A549 (cell line): ENCODE measurements at regions not wholly inside any gene's neighbourhood (a gene's known extent, or its start where the extent isn't known, plus 50 kb on each side); places are given as distances from the start of the nearest gene placed in this dataset.

ENCODE experiments used
- ATAC-seq, 2 experiments: fragments of 200-7000 bp in 1 of 2; fragments of >200 bp in 1 of 2; cut with Nextera tagmentation in 1 of 2; cut with Tn5 transposase in 1 of 2; 3 replicates each; pipeline versions ENCODE4 v1.8.0 to v1.9.1; 2018 to 2020; ENCODE audit warnings: mild to moderate bottlenecking in 1 of 2, moderate library complexity in 1 of 2
- CTCF ChIA-PET: fragments of 300-600 bp; sonication (Branson Sonifier 250); formaldehyde crosslinking; extraction: SDS; loops from one replicate; lab custom pipeline; 2021; ENCODE audit warnings: antibody characterized with exemption, inconsistent platforms; lab: Yijun Ruan, JAX
- POLR2A ChIA-PET: fragments of 350-600 bp; formaldehyde crosslinking; extraction: SDS; loops from one replicate; lab custom pipeline; 2021; ENCODE audit warnings: antibody characterized with exemption, inconsistent platforms; lab: Yijun Ruan, JAX
- DNase-seq, 2 experiments: peaks; one replicate each; pipeline versions ENCODE4 v3.0.0 to v3.0.0-alpha.2; 2011 to 2016; ENCODE audit warnings: low read depth in 1 of 2, low spot score in 1 of 2
- FAIRE-seq: peaks from 2 replicates; lab custom pipeline; 2011; peaks lifted over from hg19 to GRCh38; lab: Jason Lieb, UNC
- H3K27ac ChIP-seq, 2 experiments: fragments of >200 bp; sonication (Bioruptor Twin); formaldehyde crosslinking; 3 replicates each; pipeline ENCODE4 v1.5.1; 2016 to 2017
- H3K4me1 ChIP-seq: fragments of >200 bp; sonication (Bioruptor Twin); formaldehyde crosslinking; 3 replicates; pipeline ENCODE4 v1.6.1; 2016
- H3K4me2 ChIP-seq: fragments of >200 bp; sonication (Bioruptor Twin); formaldehyde crosslinking; 3 replicates; pipeline ENCODE4 v1.6.1; 2016
- H3K4me3 ChIP-seq: fragments of >200 bp; sonication (Bioruptor Twin); formaldehyde crosslinking; 3 replicates; pipeline ENCODE4 v1.5.1; 2016
- H3K9me3 ChIP-seq: fragments of >200 bp; sonication (Bioruptor Twin); formaldehyde crosslinking; 3 replicates; pipeline ENCODE4 v1.6.1; 2016
- BCL3 ChIP-seq: fragments of >200 bp; sonication (Bioruptor Twin); formaldehyde crosslinking; IDR thresholded peaks from 3 replicates; pipeline ENCODE4 v1.6.1; 2016
- CBX2 ChIP-seq: fragments of 200-600 bp; sonication (generic); IDR thresholded peaks from 2 replicates; pipeline ENCODE4 v1.6.1; 2016; ENCODE audit warnings: low read depth, mild to moderate bottlenecking, borderline replicate concordance
- CBX8 ChIP-seq: fragments of 200-600 bp; sonication (generic); IDR thresholded peaks from 2 replicates; pipeline ENCODE4 v1.6.1; 2016
- CEBPB ChIP-seq, 2 experiments: fragments of >200 bp in 1 of 2; sonication (Bioruptor Twin) in 1 of 2; formaldehyde crosslinking in 1 of 2; IDR thresholded peaks; 2 replicates each; pipeline ENCODE4 v1.6.1; 2012 to 2016
- CHD4 ChIP-seq: fragments of 200-600 bp; sonication (generic); IDR thresholded peaks from 2 replicates; pipeline ENCODE4 v1.6.1; 2016; ENCODE audit warnings: antibody characterized with exemption, mild to moderate bottlenecking, borderline replicate concordance
- CTCF ChIP-seq: fragments of >200 bp; sonication (Bioruptor Twin); formaldehyde crosslinking; IDR thresholded peaks from 3 replicates; pipeline ENCODE4 v1.5.1; 2016
- E2F6 ChIP-seq: IDR thresholded peaks from 2 replicates; pipeline ENCODE4 v1.6.1; 2012; ENCODE audit warnings: low read depth, borderline replicate concordance
- EHF ChIP-seq: fragments of 250-450 bp; sonication (Bioruptor Pico); IDR thresholded peaks from 2 replicates; pipeline ENCODE4 v1.5.0; 2020; ENCODE audit warnings: mild to moderate bottlenecking
- ELK1 ChIP-seq: fragments of 150-350 bp; IDR thresholded peaks from 2 replicates; pipeline ENCODE4 v1.6.1; 2014; ENCODE audit warnings: low read depth, mild to moderate bottlenecking, low read length
- EP300 ChIP-seq, 2 experiments: fragments of >200 bp; sonication (Bioruptor Twin); formaldehyde crosslinking; IDR thresholded peaks; 2 replicates in 1 of 2; 3 replicates in 1 of 2; pipeline ENCODE4 v1.6.1; 2016 to 2017
- FOSL2 ChIP-seq, 2 experiments: fragments of 450-650 bp in 1 of 2; fragments of >200 bp in 1 of 2; sonication (Bioruptor Twin) in 1 of 2; formaldehyde crosslinking; IDR thresholded peaks; 2 replicates each; pipeline versions ENCODE4 v1.5.0 to v1.6.1; 2016 to 2020; ENCODE audit warnings: mild to moderate bottlenecking in 1 of 2, moderate library complexity in 1 of 2
- HEYL ChIP-seq: fragments of 250-450 bp; sonication (Bioruptor Pico); IDR thresholded peaks from 2 replicates; pipeline ENCODE4 v1.8.0; 2021; ENCODE audit warnings: mild to moderate bottlenecking, moderate library complexity
- HMGXB4 ChIP-seq: fragments of 250-450 bp; sonication (Bioruptor Pico); IDR thresholded peaks from 2 replicates; pipeline ENCODE4 v1.5.0; 2021; ENCODE audit warnings: mild to moderate bottlenecking, moderate library complexity, borderline replicate concordance
- HOXB13 ChIP-seq: fragments of 250-450 bp; sonication (Bioruptor Pico); IDR thresholded peaks from 2 replicates; pipeline ENCODE4 v1.5.0; 2020; ENCODE audit warnings: low read depth, mild to moderate bottlenecking, moderate library complexity
- JUN ChIP-seq, 2 experiments: fragments of >200 bp; sonication (Bioruptor Twin); formaldehyde crosslinking; IDR thresholded peaks; 2 replicates in 1 of 2; 3 replicates in 1 of 2; pipeline ENCODE4 v1.6.1; 2016 to 2017
- MAX ChIP-seq: IDR thresholded peaks from 2 replicates; pipeline ENCODE4 v1.6.1; 2012
- PHF8 ChIP-seq: fragments of 200-600 bp; sonication (generic); IDR thresholded peaks from 2 replicates; pipeline ENCODE4 v1.6.1; 2016; ENCODE audit warnings: low read depth, mild to moderate bottlenecking, antibody characterized with exemption, moderate library complexity, borderline replicate concordance
- POLR2AphosphoS2 ChIP-seq: conservative IDR thresholded peaks from 2 replicates; pipeline ENCODE4 v1.6.1; 2012; ENCODE audit warnings: low read length, improper control_type of control experiment, inconsistent platforms
- REST ChIP-seq: fragments of 200-600 bp; sonication (generic); IDR thresholded peaks from 2 replicates; pipeline ENCODE4 v1.6.1; 2016; ENCODE audit warnings: antibody characterized with exemption, mild to moderate bottlenecking, moderate library complexity
- RNF2 ChIP-seq: fragments of 200-600 bp; sonication (generic); IDR thresholded peaks from 2 replicates; pipeline ENCODE4 v1.6.1; 2016; ENCODE audit warnings: low read depth, mild to moderate bottlenecking, antibody characterized with exemption, moderate library complexity, borderline replicate concordance
- SREBF2 ChIP-seq: fragments of 450-650 bp; IDR thresholded peaks from 2 replicates; pipeline ENCODE4 v1.6.1; 2014; ENCODE audit warnings: mild to moderate bottlenecking, moderate library complexity
- USF2 ChIP-seq: fragments of 450-650 bp; IDR thresholded peaks from 2 replicates; pipeline ENCODE4 v1.6.1; 2014; ENCODE audit warnings: antibody characterized with exemption
- ZC3H11A ChIP-seq: fragments of 450-650 bp; IDR thresholded peaks from 2 replicates; pipeline ENCODE4 v1.6.1; 2014; ENCODE audit warnings: antibody characterized with exemption, mild to moderate bottlenecking
- ZFP36 ChIP-seq: fragments of 450-650 bp; IDR thresholded peaks from 2 replicates; pipeline ENCODE4 v1.6.1; 2014; ENCODE audit warnings: borderline replicate concordance; ENCODE audit not compliant: partially characterized antibody
- ZNF302 ChIP-seq: fragments of 250-450 bp; sonication (Bioruptor Pico); IDR thresholded peaks from 2 replicates; pipeline ENCODE4 v1.9.0; 2021; ENCODE audit warnings: inconsistent platforms, mild to moderate bottlenecking, moderate library complexity
- WGBS: methylation state at CpG from one replicate; pipeline ENCODE4 v1.1.6; 2017; ENCODE audit errors: missing lambda C conversion rate; 5-methylcytosine and 5-hydroxymethylcytosine counted together

- WGBS: 1% methylated on average over 2 of the region's 2 CpGs
- no peak overlapping the region for H3K27ac ChIP-seq
- TF ChIP-seq E2F6 (no peak), REST (no peak), CEBPB (IDR thresholded peaks at IDR 0.05) (no peak), ZNF302 (CRISPR knock-in tag) (no peak), HOXB13 (CRISPR knock-in tag) (no peak), ELK1 (no peak), USF2 (no peak)
- TF ChIP-seq, all 56 proteins: peak for 0
- ATAC-seq (no peak), DNase-seq (no peak), FAIRE-seq (no peak)
- Histone ChIP-seq H3K4me1 (no peaks in the 10 kb centered on the region), H3K4me3 (no peak overlapping the region), H3K4me2 (no peak overlapping the region), H3K9me3 (no peaks in the 10 kb centered on the region)
- ChIA-PET POLR2A (no interaction called here), CTCF (interaction anchor here (1.4 kb wide), 1 partner anchor 10 kb away, joined by 3 read pairs; no protein-coding TSS in a partner anchor)
Observed at GRCh38 chr16:62625326-62625725, 589.1 kb upstream of the CDH8 start.

- FAIRE-seq (no peak), DNase-seq (no peak), ATAC-seq (no peak)
Observed at GRCh38 chr16:62620275-62620674, 584.0 kb upstream of the CDH8 start.

More at GRCh38 chr16:62620275-62620674, 584.0 kb upstream of the CDH8 start:
- Histone ChIP-seq H3K4me3 (no peak overlapping the region), H3K27ac (no peak overlapping the region), H3K4me1 (no peaks in the 10 kb centered on the region), H3K9me3 (no peaks in the 10 kb centered on the region), H3K4me2 (no peak overlapping the region)
- ChIA-PET CTCF (no interaction called here), POLR2A (no interaction called here)
- no peak for TF ChIP-seq BCL3
- TF ChIP-seq EP300 (IDR thresholded peaks at IDR 0.05): no peak
- no peak for TF ChIP-seq POLR2AphosphoS2
- TF ChIP-seq ZFP36: no peak
- no peak for TF ChIP-seq CHD4
- TF ChIP-seq FOSL2 (IDR thresholded peaks at IDR 0.05): no peak
- TF ChIP-seq FOSL2 (CRISPR knock-in tag; IDR thresholded peaks at IDR 0.05): no peak
- no peak for TF ChIP-seq SREBF2
- no peak for TF ChIP-seq ZC3H11A
- no peak for TF ChIP-seq HOXB13 (CRISPR knock-in tag)
- TF ChIP-seq CBX8: no peak
- no peak for TF ChIP-seq CBX2
- no peak for TF ChIP-seq HMGXB4 (CRISPR knock-in tag)
- TF ChIP-seq MAX: no peak
- no peak for TF ChIP-seq EHF (CRISPR knock-in tag)
- no peak for TF ChIP-seq JUN (IDR thresholded peaks at IDR 0.05)
- TF ChIP-seq RNF2: no peak
- TF ChIP-seq PHF8: no peak
- no peak for TF ChIP-seq CTCF
- no peak for TF ChIP-seq HEYL (CRISPR knock-in tag)
